OCI-LY3 (cell line): ENCODE measurements at regions not wholly inside any gene's neighbourhood (a gene's known extent, or its start where the extent isn't known, plus 50 kb on each side); places are given as distances from the start of the nearest gene placed in this dataset.
"Not testable (repeated sequence)": the region's sequence is repeated elsewhere in the genome, so short reads cannot be mapped to it uniquely, and the experiment has no call there.

Experiments
- H2AFZ ChIP-seq: fragments of 200-600, 300-600 bp; shearing (Covaris generic); 2 replicates; pipeline ENCODE4 v1.6.0; 2014; ENCODE audit warnings: antibody characterized with exemption, low read depth, low read length
- H3K27ac ChIP-seq: fragments of 200-600, 300-600 bp; sonication (generic); 2 replicates; pipeline ENCODE4 v1.5.1; 2014; ENCODE audit warnings: mild to moderate bottlenecking, low read length, moderate library complexity, mixed read lengths
- H3K27me3 ChIP-seq: fragments of 200-600, 300-600 bp; sonication (generic); 2 replicates; pipeline ENCODE4 v1.6.1; 2014; ENCODE audit warnings: low read depth, low read length, mixed read lengths
- H3K36me3 ChIP-seq: fragments of 200-600, 300-600 bp; sonication (generic); replicated peaks from 2 replicates; pipeline ENCODE3; 2014; ENCODE audit warnings: low read depth, low read length, mixed read lengths
- H3K4me1 ChIP-seq: fragments of 300-600, 200-600 bp; sonication (generic); 2 replicates; pipeline ENCODE4 v1.6.1; 2014; ENCODE audit warnings: low read length, mixed read lengths
- H3K4me2 ChIP-seq: fragments of 200-600, 300-600 bp; sonication (generic); 2 replicates; pipeline ENCODE4 v1.6.1; 2014; ENCODE audit warnings: low read length, mixed read lengths
- H3K4me3 ChIP-seq: fragments of 300-600, 200-600 bp; sonication (generic); 2 replicates; pipeline ENCODE4 v1.5.1; 2014; ENCODE audit warnings: antibody characterized with exemption, mild to moderate bottlenecking, low read length, moderate library complexity
- H3K79me2 ChIP-seq: fragments of 300-600, 200-600 bp; shearing (Covaris generic); 2 replicates; pipeline ENCODE4 v1.6.1; 2014; ENCODE audit warnings: mild to moderate bottlenecking, low read length, mixed read lengths
- H3K9ac ChIP-seq: fragments of 300-600, 200-600 bp; shearing (Covaris generic); 2 replicates; pipeline ENCODE4 v1.6.0; 2014; ENCODE audit warnings: mild to moderate bottlenecking, low read length, moderate library complexity
- H3K9me3 ChIP-seq: fragments of 200-600, 300-600 bp; shearing (Covaris generic); 2 replicates; pipeline ENCODE4 v1.6.1; 2014; ENCODE audit warnings: low read length, mixed read lengths; ENCODE audit not compliant: insufficient read depth
- H4K20me1 ChIP-seq: fragments of 200-600, 300-600 bp; sonication (generic); 2 replicates; pipeline ENCODE4 v1.6.1; 2016; ENCODE audit warnings: low read length, mixed read lengths; ENCODE audit not compliant: insufficient read depth
- CTCF ChIP-seq: fragments of 200-600, 300-600 bp; sonication (generic); IDR thresholded peaks from 2 replicates; pipeline ENCODE4 v1.5.1; 2014; ENCODE audit warnings: antibody characterized with exemption, low read length, low read depth
- EZH2phosphoT487 ChIP-seq: fragments of 200-600 bp; shearing (Covaris generic); IDR thresholded peaks from 2 replicates; pipeline ENCODE4 v1.6.1; 2018; ENCODE audit warnings: antibody characterized with exemption, mixed run types, low read depth

- TF ChIP-seq CTCF: peak; percentile 17; the same call in 1 of the 2 replicates
- peaks cover 33% of the 10 kb centered on the region for H3K4me1 ChIP-seq
- peak overlapping the region; percentile 74 for H3K4me3 ChIP-seq
- peaks cover 19% of the 10 kb centered on the region for H4K20me1 ChIP-seq
- not testable (repeated sequence) for H2AFZ ChIP-seq, H3K9me3 ChIP-seq, H3K27me3 ChIP-seq
- peaks cover 18% of the 10 kb centered on the region for H3K36me3 ChIP-seq
- peak overlapping the region; percentile 78 for H3K4me2 ChIP-seq
- peak overlapping the region; percentile 68 for H3K9ac ChIP-seq
- peak overlapping the region; percentile 65 for H3K27ac ChIP-seq
- H3K79me2 ChIP-seq: peaks cover 61% of the 10 kb centered on the region
Measured at GRCh38 chr14:105771261-105772226, 245.2 kb downstream of the TMEM121 start.

GRCh38 chr14:105772710-105773250, 246.4 kb downstream of the TMEM121 start:
- Histone ChIP-seq H3K36me3 (peaks cover 11% of the 10 kb centered on the region), H3K4me1 (peaks cover 38% of the 10 kb centered on the region), H3K79me2 (peaks cover 68% of the 10 kb centered on the region), H3K4me2 (peak overlapping the region; percentile 39; the same call in 1 of the 2 replicates), H3K4me3 (peak overlapping the region; percentile 74; the same call in 1 of the 2 replicates)
- H3K9ac ChIP-seq, H3K9me3 ChIP-seq, H4K20me1 ChIP-seq, H2AFZ ChIP-seq, H3K27ac ChIP-seq, H3K27me3 ChIP-seq: not testable (repeated sequence)

- Histone ChIP-seq H3K4me3 (peak overlapping the region; percentile 92), H3K79me2 (peaks cover 68% of the 10 kb centered on the region), H3K9me3 (no peaks in the 10 kb centered on the region), H3K27me3 (no peaks in the 10 kb centered on the region), H4K20me1 (peaks cover 10% of the 10 kb centered on the region; the same call in 1 of the 2 replicates), H3K4me1 (peaks cover 41% of the 10 kb centered on the region), H3K36me3 (peaks cover 11% of the 10 kb centered on the region), H2AFZ (no peak overlapping the region), H3K9ac (peak overlapping the region; percentile 98; the same call in 1 of the 2 replicates), H3K4me2 (peak overlapping the region; percentile 70), H3K27ac (peak overlapping the region; percentile 89)
- TF ChIP-seq EZH2phosphoT487 (no peak), CTCF (no peak)
Measured at GRCh38 chr14:105773584-105773983, 247.2 kb downstream of the TMEM121 start.

- Histone ChIP-seq H3K4me3 (peak overlapping the region; percentile 92), H3K36me3 (peaks cover 11% of the 10 kb centered on the region), H3K9me3 (no peaks in the 10 kb centered on the region), H3K4me2 (peak overlapping the region; percentile 70), H3K27me3 (no peaks in the 10 kb centered on the region), H2AFZ (no peak overlapping the region), H3K9ac (peak overlapping the region; percentile 98), H3K27ac (peak overlapping the region; percentile 89), H3K79me2 (peaks cover 67% of the 10 kb centered on the region), H4K20me1 (peaks cover 9% of the 10 kb centered on the region; the same call in 1 of the 2 replicates), H3K4me1 (peaks cover 40% of the 10 kb centered on the region)
- TF ChIP-seq EZH2phosphoT487 (no peak), CTCF (no peak)
Measured at GRCh38 chr14:105774001-105774400, 247.6 kb downstream of the TMEM121 start.

- not testable (repeated sequence) for H3K27me3 ChIP-seq, H2AFZ ChIP-seq, H3K9me3 ChIP-seq, H4K20me1 ChIP-seq, H3K36me3 ChIP-seq
- H3K27ac ChIP-seq: peak overlapping the region; percentile 89
- peak overlapping the region; percentile 98 for H3K9ac ChIP-seq
- peaks cover 60% of the 10 kb centered on the region for H3K79me2 ChIP-seq
- H3K4me2 ChIP-seq: peak overlapping the region; percentile 79
- H3K4me3 ChIP-seq: peak overlapping the region; percentile 92
- H3K4me1 ChIP-seq: peaks cover 33% of the 10 kb centered on the region
Measured at GRCh38 chr14:105774585-105775348, 248.4 kb downstream of the TMEM121 start.

- not testable (repeated sequence) for H4K20me1 ChIP-seq, H2AFZ ChIP-seq, H3K36me3 ChIP-seq, H3K27me3 ChIP-seq, H3K9me3 ChIP-seq
- Histone ChIP-seq H3K27ac (peak overlapping the region; percentile 89), H3K79me2 (peaks cover 53% of the 10 kb centered on the region), H3K4me1 (peaks cover 26% of the 10 kb centered on the region), H3K4me3 (peak overlapping the region; percentile 92), H3K9ac (peak overlapping the region; percentile 98), H3K4me2 (peak overlapping the region; percentile 79)
Measured at GRCh38 chr14:105775349-105775923, 249.1 kb downstream of the TMEM121 start.
